OCI-LY3 (cell line): ENCODE measurements at regions not wholly inside any gene's neighbourhood (a gene's known extent, or its start where the extent isn't known, plus 50 kb on each side); places are given as distances from the start of the nearest gene placed in this dataset.

ENCODE experiments used
- H2AFZ ChIP-seq: fragments of 200-600, 300-600 bp; shearing (Covaris generic); 2 replicates; pipeline ENCODE4 v1.6.0; 2014; ENCODE audit warnings: antibody characterized with exemption, low read depth, low read length
- H3K27ac ChIP-seq: fragments of 200-600, 300-600 bp; sonication (generic); 2 replicates; pipeline ENCODE4 v1.5.1; 2014; ENCODE audit warnings: mild to moderate bottlenecking, low read length, moderate library complexity, mixed read lengths
- H3K27me3 ChIP-seq: fragments of 200-600, 300-600 bp; sonication (generic); 2 replicates; pipeline ENCODE4 v1.6.1; 2014; ENCODE audit warnings: low read depth, low read length, mixed read lengths
- H3K36me3 ChIP-seq: fragments of 200-600, 300-600 bp; sonication (generic); replicated peaks from 2 replicates; pipeline ENCODE3; 2014; ENCODE audit warnings: low read depth, low read length, mixed read lengths
- H3K4me1 ChIP-seq: fragments of 300-600, 200-600 bp; sonication (generic); 2 replicates; pipeline ENCODE4 v1.6.1; 2014; ENCODE audit warnings: low read length, mixed read lengths
- H3K4me2 ChIP-seq: fragments of 200-600, 300-600 bp; sonication (generic); 2 replicates; pipeline ENCODE4 v1.6.1; 2014; ENCODE audit warnings: low read length, mixed read lengths
- H3K4me3 ChIP-seq: fragments of 300-600, 200-600 bp; sonication (generic); 2 replicates; pipeline ENCODE4 v1.5.1; 2014; ENCODE audit warnings: antibody characterized with exemption, mild to moderate bottlenecking, low read length, moderate library complexity
- H3K79me2 ChIP-seq: fragments of 300-600, 200-600 bp; shearing (Covaris generic); 2 replicates; pipeline ENCODE4 v1.6.1; 2014; ENCODE audit warnings: mild to moderate bottlenecking, low read length, mixed read lengths
- H3K9ac ChIP-seq: fragments of 300-600, 200-600 bp; shearing (Covaris generic); 2 replicates; pipeline ENCODE4 v1.6.0; 2014; ENCODE audit warnings: mild to moderate bottlenecking, low read length, moderate library complexity
- H3K9me3 ChIP-seq: fragments of 200-600, 300-600 bp; shearing (Covaris generic); 2 replicates; pipeline ENCODE4 v1.6.1; 2014; ENCODE audit warnings: low read length, mixed read lengths; ENCODE audit not compliant: insufficient read depth
- H4K20me1 ChIP-seq: fragments of 200-600, 300-600 bp; sonication (generic); 2 replicates; pipeline ENCODE4 v1.6.1; 2016; ENCODE audit warnings: low read length, mixed read lengths; ENCODE audit not compliant: insufficient read depth
- CTCF ChIP-seq: fragments of 200-600, 300-600 bp; sonication (generic); IDR thresholded peaks from 2 replicates; pipeline ENCODE4 v1.5.1; 2014; ENCODE audit warnings: antibody characterized with exemption, low read length, low read depth
- EZH2phosphoT487 ChIP-seq: fragments of 200-600 bp; shearing (Covaris generic); IDR thresholded peaks from 2 replicates; pipeline ENCODE4 v1.6.1; 2018; ENCODE audit warnings: antibody characterized with exemption, mixed run types, low read depth

- Histone ChIP-seq H3K4me3 (no peak overlapping the region), H3K36me3 (no peaks in the 10 kb centered on the region), H3K27me3 (no peaks in the 10 kb centered on the region), H3K9me3 (no peaks in the 10 kb centered on the region), H3K4me1 (no peaks in the 10 kb centered on the region), H3K27ac (no peak overlapping the region), H3K79me2 (no peaks in the 10 kb centered on the region), H3K4me2 (no peak overlapping the region), H3K9ac (no peak overlapping the region), H2AFZ (no peak overlapping the region), H4K20me1 (no peaks in the 10 kb centered on the region)
- TF ChIP-seq CTCF (no peak), EZH2phosphoT487 (no peak)
Observed at GRCh38 chr1:69163779-69164178, 403.9 kb upstream of the LRRC7 start.

DNA sequence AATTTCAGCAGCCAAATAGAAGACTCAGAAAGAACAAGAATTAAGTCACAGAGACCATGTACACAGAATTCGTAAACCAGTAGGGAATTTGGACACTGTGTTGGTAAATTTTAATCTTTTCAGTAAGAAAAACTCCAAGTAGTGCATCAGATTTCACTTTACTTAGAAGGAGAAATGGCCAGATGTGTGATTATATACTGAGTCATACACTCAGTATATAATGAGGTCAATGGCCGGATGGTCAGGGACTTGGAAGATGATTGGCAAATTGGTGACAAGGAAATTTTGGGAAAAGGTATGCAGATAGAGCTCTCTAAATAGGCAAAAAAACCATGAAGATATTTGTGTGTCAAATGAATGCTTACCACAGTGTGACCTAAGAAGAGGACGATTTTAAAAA lies 399.8 kb upstream of the LRRC7 start:
- H3K9ac ChIP-seq = no peak overlapping the region
- no peaks in the 10 kb centered on the region for H3K36me3 ChIP-seq
- no peak overlapping the region for H3K4me2 ChIP-seq
- no peaks in the 10 kb centered on the region for H4K20me1 ChIP-seq
- no peaks in the 10 kb centered on the region for H3K79me2 ChIP-seq
- no peak for TF ChIP-seq EZH2phosphoT487
- no peak for TF ChIP-seq CTCF
- H3K27me3 ChIP-seq = no peaks in the 10 kb centered on the region
- H3K4me1 ChIP-seq = peaks cover 10% of the 10 kb centered on the region
- H3K4me3 ChIP-seq = no peak overlapping the region
- H2AFZ ChIP-seq = no peak overlapping the region
- H3K9me3 ChIP-seq = no peaks in the 10 kb centered on the region
- no peak overlapping the region for H3K27ac ChIP-seq

GRCh38 chr1:69171248-69171647 lies 396.5 kb upstream of the LRRC7 start:
- Histone ChIP-seq H3K4me1 (peaks cover 10% of the 10 kb centered on the region), H3K79me2 (no peaks in the 10 kb centered on the region), H3K4me2 (no peak overlapping the region), H2AFZ (no peak overlapping the region), H3K9ac (no peak overlapping the region), H3K27me3 (no peaks in the 10 kb centered on the region), H3K9me3 (no peaks in the 10 kb centered on the region), H3K4me3 (no peak overlapping the region), H4K20me1 (no peaks in the 10 kb centered on the region), H3K36me3 (no peaks in the 10 kb centered on the region), H3K27ac (no peak overlapping the region)
- TF ChIP-seq CTCF = no peak
- no peak for TF ChIP-seq EZH2phosphoT487

GRCh38 chr1:69172003-69173000 lies 395.4 kb upstream of the LRRC7 start:
- Histone ChIP-seq H3K4me3 (no peak overlapping the region), H2AFZ (no peak overlapping the region), H3K27ac (no peak overlapping the region), H3K79me2 (no peaks in the 10 kb centered on the region), H3K9me3 (no peaks in the 10 kb centered on the region), H3K36me3 (no peaks in the 10 kb centered on the region), H3K27me3 (no peaks in the 10 kb centered on the region), H3K9ac (no peak overlapping the region), H4K20me1 (no peaks in the 10 kb centered on the region), H3K4me2 (peak overlapping the region; percentile 24; the same call in 1 of the 2 replicates), H3K4me1 (peaks cover 10% of the 10 kb centered on the region)
- TF ChIP-seq CTCF (no peak), EZH2phosphoT487 (no peak)
